ENCODE measurements at regions not wholly inside any gene's neighbourhood (a gene's known extent, or its start where the extent isn't known, plus 50 kb on each side); places are given as distances from the start of the nearest gene placed in this dataset.
"Not testable (repeated sequence)": the region's sequence is repeated elsewhere in the genome, so short reads cannot be mapped to it uniquely, and the experiment has no call there.

- not testable (repeated sequence) for TF ChIP-seq POLR2A (IDR thresholded peaks at IDR 0.05; ENCODE audit: borderline replicate concordance, extremely low read depth, insufficient read depth, insufficient read length); POLR2AphosphoS5 (IDR thresholded peaks at IDR 0.05; ENCODE audit: low read depth, low read length); EZH2 (IDR thresholded peaks at IDR 0.05); CBX3 (IDR thresholded peaks at IDR 0.05; ENCODE audit: low read depth); EZH2phosphoT487 (IDR thresholded peaks at IDR 0.05; ENCODE audit: borderline replicate concordance); REST (IDR thresholded peaks at IDR 0.05; ENCODE audit: low read depth); SP1 (IDR thresholded peaks at IDR 0.05; ENCODE audit: low read depth); RAD21 (IDR thresholded peaks at IDR 0.05; ENCODE audit: low read depth); CEBPB (IDR thresholded peaks at IDR 0.05; ENCODE audit: low read depth)
- TF ChIP-seq, protein P1, sequence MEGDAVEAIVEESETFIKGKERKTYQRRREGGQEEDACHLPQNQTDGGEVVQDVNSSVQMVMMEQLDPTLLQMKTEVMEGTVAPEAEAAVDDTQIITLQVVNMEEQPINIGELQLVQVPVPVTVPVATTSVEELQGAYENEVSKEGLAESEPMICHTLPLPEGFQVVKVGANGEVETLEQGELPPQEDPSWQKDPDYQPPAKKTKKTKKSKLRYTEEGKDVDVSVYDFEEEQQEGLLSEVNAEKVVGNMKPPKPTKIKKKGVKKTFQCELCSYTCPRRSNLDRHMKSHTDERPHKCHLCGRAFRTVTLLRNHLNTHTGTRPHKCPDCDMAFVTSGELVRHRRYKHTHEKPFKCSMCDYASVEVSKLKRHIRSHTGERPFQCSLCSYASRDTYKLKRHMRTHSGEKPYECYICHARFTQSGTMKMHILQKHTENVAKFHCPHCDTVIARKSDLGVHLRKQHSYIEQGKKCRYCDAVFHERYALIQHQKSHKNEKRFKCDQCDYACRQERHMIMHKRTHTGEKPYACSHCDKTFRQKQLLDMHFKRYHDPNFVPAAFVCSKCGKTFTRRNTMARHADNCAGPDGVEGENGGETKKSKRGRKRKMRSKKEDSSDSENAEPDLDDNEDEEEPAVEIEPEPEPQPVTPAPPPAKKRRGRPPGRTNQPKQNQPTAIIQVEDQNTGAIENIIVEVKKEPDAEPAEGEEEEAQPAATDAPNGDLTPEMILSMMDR (IDR thresholded peaks at IDR 0.05 in 2 of 3, conservative IDR thresholded peaks at IDR 0.05 in 1 of 3; ENCODE audit: borderline replicate concordance in 1 of 3, insufficient read depth in 1 of 3, low read depth in 2 of 3, low read length in 2 of 3), result not testable (repeated sequence)
Observed at GRCh38 chr2:111577154-111577885, 306.7 kb downstream of the ANAPC1 start.

Data from HCT116 (cell line).